Embryonic facial prominence (tissue), 1 donor: ENCODE measurements at regions not wholly inside any gene's neighbourhood (a gene's known extent, or its start where the extent isn't known, plus 50 kb on each side); places are given as distances from the start of the nearest gene placed in this dataset.

Experiments
- DNase-seq: peaks from one replicate; pipeline ENCODE4 v3.0.0-alpha.2; 2016; ENCODE audit errors: extremely low spot score

DNA sequence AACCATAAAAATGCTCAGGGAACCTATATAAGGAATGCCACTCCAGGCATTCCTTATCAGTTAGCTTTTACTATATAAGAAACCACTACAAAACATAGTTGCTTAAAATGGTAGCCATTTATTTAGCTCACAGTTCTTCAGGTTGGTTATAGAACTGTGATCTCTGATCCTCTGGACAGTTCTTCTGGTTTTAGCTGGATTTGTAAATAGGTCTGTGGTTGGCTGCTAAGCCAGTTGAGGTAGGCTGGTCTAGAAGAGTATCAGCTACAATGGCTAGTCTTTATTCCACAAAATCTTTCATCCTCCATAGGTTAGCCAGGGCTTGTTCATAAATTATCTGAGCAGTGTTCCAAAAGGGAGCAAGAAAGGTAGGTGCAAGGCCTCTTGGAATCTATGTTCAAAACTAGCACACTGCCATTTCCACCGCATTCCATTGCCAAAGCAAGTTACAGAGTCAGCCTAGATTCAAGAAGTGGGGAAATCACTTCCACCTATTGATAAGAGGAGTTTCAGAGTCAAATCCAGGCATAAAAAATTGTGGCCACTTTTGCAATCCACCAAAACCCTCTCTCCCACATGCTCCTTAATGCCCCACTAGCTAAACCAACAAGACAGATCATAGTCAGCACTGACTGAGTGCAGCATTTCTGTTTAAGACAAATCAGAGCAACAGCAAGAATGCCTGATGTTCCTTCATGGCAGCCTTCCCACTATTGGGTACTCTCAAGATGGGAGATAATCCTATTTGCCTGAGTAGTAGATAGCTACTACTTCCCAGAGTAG is 146.4 kb downstream of the IRS1 start:
- no peak for DNase-seq

DNA sequence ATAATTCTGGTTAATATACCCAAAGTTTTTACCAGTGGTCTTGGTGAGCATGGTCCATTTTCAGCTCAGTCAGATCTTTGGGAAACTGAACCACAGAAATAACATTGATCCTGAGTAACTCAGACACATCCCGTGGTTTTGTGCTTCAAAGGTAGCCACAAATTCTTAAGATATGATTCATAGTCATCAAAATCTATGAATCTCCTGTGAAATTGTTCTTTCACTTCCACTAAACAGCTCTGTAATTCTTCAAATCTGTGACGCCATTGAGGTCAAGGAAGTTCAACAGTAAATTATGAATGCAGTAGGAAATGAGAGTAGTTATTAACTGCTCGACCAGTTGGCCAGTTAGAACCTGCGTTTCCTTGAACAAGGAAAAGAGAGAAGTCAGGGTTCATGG is 147.3 kb downstream of the IRS1 start:
- no peak for DNase-seq

DNA sequence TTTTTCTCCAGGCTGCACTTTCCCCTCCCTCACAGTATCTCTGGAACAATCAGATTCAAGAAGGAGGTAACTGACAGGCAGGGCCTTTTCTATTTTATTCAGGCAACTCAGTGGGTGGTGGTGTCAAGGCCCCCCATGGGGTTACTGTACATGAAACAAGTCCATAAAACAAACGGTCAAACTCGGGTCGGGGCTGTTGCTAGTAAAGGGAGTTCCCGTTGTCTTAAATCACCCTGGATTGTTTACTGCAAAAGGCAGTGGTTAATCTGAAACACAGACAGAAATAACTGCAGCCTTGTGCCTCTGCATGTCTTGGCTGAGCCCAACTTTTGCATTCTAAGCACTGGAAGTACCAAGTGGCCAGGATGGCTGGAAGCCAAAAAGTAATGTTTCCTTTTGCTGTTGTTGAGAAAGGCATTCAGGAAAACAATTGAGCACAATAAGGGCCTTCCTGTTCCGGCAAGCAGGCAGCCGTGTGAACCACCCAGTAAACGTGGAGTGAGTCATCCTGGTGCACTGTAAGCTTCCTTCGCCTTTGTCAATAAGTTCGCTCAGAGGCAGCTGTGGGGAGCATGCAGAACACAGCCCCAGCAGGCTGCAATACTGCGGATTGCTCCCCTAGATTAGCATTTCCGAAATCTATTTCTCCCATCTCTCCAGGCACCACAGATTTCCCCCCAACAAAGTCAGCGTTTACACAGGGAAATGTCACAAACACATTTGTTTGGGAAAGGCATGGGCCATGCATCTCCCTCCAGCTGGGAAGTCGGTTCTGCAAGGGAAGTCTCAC is 149.6 kb downstream of the IRS1 start:
- peak; percentile 58 for DNase-seq

DNA sequence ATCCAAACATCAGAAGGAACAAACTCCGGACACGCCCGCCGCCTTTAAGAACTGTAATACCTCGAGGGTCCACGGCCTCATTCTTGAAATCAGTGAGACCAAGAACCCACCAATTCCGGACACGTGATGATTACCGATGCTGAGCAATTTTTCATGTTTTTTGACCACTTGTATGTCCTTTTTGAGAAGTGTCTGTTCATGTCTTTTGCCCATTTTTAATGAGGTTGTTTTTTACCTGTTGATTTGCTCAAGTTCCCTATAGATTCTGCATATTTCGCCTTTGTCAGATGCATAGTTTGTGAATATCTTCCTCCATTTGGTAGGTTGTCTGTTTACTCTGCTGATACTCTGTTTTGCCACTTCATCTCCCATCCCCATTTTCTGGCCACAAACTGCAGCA is 150.4 kb downstream of the IRS1 start:
- DNase-seq = no peak

DNA sequence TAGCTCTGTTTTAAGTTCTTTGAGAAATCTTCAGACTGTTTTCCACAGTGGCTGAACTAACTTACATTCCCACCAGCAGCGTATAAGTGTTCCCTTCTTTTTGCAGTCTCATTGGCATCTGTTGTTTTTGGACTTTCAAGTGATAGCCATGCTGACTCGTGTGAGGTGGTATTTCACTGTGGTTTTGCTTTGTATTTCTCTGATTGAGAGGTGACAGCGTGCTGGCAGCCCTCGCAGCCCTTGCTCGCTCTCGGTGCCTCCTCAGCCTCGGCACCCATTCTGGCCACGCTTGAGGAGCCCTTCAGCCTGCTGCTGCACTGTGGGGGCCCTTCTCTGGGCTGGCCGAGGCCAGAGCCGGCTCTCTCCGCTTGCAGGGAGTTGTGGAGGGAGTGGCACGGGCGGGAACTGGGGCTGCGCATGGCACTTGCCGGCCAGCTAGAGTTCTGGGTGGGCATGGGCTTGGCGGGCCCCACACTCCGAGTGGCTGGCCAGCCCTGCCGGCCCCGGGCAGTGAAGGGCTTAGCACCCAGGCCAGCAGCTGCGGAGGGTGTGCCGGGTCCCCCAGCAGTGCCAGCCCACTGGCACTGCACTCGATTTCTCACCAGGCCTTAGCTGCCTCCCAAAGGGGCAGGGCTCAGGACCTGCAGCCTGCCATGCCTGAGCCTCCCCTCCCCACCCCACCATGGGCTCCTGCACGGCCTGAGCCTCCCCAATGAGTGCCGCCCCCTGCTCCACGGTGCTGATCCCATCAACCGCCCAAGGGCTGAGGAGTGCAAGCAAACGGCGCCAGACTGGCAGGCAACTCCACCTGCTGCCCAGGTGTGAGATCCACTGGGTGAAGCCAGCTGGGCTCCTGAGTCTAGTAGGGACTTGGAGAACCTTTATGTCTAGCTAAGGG is 151.8 kb downstream of the IRS1 start:
- DNase-seq = no peak

DNA sequence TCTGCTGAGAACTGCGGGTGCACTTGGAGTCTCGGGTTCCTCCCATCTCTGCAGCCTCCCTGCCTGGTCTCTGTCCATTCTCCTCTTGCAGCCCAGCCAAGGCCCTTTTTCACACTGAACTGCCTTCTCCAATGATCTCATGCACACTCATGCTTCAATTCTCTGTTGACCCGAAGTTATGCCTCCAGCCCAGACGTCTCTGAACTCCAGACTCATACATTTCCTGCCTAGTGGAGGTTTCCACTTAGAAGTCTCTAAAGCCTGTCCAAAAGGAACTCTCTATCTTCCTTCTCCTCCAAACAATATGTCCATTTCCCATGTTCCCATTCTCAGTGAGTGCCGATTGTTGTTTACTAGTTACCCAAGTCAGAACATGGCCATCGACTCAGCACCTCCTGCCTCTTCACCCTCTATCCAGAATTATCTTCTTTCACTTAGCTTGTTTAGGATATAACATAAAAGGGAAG is 155.2 kb downstream of the IRS1 start:
- no peak for DNase-seq

DNA sequence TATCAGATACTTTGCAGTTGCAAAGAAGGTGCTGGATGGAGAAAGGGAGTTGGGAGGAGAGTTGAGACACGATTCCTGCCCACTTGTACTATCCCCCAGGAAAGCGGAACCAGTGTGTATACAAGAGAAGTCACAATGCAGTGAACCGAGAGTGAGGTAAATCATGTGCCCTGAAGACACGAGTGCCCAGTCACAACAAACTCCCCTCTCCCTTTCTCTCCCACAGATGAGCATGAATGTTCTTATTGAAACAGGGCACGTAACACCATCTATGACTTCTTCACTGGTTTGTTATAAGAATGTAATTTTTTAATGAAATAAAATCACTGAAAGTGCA is 155.7 kb downstream of the IRS1 start:
- DNase-seq = no peak

DNA sequence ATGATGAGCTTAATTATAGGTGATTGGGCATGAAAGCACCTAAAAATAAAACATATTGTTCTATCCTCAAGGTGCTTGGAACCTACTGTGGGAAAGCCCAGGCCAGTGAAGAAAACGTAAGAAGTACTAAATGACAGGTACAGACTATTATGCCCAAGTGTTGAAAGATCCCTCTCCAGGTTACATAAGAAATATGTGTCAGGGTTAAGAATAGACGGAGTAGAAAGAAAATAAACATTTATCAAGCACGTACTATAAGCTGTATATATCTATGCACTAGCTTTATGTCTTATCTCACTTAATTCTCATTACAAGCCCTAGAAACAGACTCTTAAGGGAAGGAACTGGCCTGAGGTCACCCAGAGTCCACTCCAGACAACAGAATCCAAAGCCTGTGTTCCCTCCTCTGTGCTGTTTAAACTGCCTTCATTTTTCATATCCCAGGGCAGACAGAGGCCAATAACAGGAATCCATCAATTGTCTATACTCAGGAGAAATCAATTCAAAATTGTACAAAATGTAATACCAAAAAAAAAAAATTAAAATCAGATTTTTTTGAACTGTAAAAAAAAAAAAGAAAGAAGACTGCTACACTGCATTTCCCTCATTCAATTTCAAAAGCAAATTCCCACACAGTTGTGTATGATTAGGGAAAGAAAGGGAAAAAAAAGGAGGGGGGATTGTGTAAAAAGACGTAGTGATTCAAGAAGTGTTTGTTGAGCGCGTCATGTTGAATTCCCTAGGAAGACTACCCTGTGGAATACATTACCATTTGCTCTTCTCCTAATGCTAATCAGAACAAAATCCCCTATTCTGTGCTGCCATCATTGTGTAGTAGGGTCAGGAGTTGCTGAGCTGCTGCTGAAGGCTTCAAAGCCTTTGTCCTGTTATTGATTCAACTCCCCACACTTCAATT is 156.3 kb downstream of the IRS1 start:
- DNase-seq = no peak

DNA sequence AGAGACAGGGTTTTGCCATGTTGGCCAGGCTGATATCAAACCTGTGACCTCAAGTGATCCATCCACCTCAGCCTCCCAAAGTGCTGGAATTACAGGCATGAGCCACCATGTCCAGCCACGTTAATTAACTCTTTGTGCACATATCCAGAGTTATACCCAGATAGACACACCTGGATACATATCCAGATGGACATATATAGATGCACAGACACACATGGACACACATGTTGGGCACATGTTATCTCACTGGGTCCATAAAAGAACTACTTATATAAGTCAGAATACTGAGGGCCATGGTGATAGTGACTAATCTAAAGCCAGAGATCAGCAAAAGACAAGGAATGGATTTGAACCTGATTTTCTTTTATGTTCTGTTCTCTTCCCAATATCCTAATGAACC is 158.6 kb downstream of the IRS1 start:
- DNase-seq = no peak

DNA sequence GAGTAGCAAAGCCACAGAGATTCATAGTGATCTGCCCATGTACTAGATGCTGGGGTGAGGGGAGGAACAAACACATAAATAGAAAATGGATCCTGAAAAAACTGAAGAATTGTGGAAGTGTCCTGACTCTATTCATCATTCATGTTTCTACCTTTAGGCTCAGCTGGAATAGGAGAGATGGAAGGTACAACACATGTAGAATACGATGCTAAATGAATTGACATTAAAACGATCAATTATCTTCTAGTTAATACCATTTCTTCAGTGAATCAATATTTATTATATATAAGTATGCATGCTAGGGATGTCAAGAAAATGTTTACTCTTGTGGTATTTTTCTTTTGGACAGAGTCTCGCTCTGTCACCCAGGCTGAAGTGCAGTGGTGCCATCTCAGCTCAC is 159.1 kb downstream of the IRS1 start:
- no peak for DNase-seq

DNA sequence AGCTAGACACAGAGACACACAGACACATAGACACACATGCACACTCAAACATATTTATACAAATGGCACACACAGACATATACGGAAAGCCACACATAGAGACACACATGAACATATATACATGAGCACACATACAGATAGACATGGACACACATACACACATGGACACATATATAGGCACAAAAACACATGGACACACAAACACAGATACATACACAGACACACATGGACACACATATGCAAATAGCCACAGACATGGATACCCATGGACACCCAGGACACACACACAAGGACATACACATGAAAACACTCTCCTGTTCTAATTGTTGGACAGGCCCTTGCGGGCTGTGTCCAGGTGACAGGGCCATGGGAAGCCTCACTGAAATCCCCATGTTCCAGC is 160.1 kb downstream of the IRS1 start:
- no peak for DNase-seq

DNA sequence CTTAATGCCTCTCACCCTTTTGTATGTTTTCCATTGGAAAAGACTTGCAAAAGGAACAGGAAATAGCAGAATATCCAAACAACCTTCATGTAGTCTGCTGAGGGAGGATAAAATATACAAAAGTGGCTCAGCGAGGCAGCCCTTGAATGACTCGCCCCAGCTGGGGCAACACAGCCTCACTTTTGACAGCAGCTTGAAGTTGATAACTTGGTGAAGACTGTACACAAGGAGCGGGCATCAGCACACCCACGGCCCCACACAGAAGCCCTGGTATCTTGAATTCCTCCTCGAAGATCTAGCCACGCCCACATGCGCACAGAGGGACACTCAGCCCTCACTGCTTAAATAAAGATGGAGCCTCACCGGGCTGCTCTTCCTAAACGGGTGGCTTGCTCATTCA is 161.0 kb downstream of the IRS1 start:
- DNase-seq = no peak

DNA sequence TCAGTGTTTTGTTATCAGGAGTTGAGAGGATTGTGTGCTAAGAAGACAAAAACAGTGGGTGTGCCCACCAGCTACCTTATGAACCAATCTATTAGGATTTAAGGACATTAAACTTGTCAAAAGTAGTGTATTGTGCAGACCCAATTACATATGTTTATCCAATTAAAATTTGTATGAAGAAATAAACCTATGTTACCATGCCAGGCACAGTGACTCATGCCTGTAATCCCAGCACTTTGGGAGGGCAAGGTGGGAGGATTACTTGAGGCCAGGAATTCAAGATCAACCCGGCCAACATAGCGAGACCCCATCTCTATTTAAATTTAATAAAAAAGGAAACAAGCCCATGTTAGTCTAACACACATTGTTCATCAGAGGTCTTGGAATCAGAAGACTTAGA is 162.2 kb downstream of the IRS1 start:
- no peak for DNase-seq

DNA sequence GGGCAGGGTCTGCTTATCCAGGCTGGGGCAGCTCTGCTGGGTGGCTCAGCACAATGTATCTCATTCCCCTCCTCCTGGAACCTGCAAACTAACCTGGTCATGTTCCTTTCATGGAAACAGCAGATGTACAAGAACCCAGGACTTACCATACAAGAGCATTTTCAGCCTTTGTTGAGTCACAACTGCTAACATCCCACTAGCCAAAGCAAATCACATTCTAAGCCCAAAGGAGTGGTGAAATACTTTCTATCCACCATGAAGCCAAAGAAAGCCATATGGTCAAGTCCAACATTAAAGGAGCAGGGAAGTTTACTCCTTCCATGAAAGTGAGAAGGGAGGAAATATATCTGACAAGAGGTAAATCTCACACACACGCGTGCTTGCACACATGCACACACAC is 163.0 kb downstream of the IRS1 start:
- DNase-seq = no peak

DNA sequence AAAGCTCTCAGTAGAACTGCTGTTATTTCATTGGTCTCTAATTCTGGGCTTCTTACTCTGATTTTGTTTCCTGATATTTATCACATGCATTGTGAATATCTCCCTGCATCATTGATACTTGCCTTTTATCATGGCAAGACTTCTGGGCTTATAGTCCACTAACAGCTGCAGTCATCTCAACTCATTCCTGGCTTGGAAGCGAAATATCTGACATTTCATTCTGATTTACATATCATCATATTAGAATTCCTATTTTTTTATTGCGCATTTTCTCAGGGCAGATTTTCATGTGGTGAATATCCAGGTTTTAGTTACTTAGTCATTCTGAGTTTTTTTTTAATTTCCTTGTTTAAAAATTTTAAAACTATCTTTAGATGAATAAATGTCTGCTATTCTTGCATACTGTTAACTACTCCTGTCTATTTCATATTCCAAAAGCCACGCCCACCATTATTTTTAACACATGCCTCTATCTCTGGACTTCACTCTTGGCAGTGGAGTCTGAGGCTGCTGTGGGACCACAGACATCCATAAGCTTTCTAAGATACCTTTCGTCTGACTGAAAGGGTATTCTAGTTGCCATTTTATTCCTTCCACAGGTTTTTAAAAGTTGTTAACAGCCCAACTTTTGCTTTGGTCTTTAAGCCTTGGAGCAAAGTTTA is 164.5 kb downstream of the IRS1 start:
- DNase-seq = no peak

DNA sequence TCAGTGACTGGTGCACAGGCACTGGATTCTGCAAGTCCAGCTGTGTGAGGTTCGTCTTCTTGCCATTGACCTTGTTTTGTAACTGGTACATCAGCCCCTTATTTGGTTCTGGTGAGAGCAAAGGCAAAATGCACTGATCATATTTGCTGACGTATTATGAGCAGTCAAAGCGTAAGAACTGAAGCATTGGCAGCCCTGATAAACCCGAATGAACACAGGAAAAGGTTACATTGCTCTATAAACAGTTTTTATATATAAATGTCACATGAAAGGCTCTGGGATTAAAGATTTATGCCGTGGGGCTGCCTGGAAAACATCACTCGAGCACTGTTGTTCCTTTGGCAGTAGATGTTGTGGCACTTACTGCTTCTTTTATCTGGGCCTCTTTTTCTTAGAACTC is 167.9 kb downstream of the IRS1 start:
- no peak for DNase-seq

DNA sequence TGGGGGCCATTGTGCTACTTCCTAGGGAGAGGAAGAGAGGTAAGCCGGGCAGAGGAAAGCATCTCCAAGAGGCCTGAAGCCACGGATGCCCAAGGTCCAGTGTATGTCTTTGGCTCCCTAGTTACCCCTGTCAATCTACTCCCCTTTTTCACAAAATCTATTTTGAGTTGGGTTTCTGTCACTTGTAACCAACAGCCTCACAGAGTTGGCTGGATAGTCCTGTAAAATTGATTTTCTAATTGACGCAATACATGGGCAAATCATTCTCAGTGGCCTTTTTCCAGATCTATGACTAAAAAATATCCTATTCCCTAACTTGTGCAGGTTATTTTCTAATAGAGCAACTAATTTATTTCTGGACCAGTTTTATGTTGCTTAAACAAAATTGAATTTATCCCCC is 168.4 kb downstream of the IRS1 start:
- DNase-seq = no peak

DNA sequence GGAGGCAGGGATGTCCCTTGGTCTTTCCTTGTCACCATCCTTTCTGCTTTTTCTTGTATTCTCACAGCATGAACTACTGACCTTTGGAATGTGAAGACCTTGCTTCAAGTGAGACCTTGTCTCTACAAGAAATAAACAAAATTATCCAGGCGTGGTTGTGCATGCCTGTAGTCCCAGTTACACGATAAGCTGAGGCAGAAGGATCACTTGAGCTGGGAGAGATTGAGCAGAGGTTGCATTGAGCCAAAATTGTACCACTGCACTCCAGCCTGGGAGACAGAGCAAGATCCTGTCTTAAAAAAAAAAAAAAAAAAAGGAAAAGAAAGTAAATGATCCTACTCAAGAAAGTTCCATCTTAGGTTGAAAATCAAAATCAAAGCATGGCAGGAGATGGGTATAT is 173.7 kb downstream of the IRS1 start:
- no peak for DNase-seq

DNA sequence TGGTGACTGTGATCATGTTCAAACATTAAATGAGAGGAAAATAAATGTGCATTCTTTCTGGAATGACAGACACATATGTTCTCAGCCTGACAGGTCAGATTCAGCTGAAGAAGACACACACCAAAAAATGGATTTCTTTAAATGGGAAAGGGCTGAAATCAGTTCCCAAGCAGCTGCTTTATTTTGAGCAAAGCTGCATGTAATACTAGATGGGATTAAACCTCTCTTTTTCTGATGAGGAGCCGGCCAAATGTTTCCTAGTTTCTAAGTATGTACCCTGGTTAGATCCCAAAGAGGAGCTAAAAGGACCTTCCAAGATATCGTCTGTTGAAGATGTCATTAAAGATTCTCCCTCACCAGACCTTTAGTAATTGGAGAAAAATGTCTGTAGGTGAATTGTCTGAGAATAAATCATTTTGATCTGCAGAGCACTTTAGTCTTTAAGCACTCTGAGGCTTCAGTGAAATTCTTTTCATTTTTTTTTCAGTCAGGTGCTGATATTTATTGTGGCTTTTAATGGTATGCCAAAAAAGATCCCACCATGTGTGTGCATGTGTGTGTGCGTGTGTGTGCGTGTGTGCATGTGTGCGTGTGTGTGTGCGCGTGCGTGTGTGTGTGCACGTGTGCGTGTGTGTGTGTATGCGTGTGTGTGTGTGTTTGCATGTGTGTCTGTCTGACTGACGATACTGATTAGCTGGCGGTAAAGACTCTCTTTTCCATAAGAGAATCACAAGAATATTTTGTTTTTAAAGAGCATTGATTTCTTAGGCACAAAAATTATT is 175.8 kb downstream of the IRS1 start:
- DNase-seq = peak; percentile 37

DNA sequence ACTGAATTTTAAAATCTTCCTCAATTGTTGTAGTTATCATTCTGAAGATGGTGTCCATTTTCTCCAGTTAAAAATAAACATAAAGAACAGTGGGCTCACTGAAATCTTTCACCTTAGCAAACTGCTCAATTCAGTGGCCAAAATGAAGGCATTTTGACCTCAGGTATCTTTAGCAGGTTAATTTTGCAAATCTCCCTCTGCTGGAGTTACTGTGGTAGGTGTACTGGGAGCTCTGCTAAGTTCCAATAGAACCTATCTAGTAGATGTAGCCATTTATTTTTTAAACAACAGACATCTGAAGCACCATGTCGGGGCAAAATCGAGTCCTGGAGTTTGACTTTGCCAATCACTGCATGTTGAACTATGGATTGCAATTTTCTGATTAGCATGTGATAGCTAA is 177.1 kb downstream of the IRS1 start:
- no peak for DNase-seq
